Liver (tissue), 3 donors: ENCODE measurements at regions not wholly inside any gene's neighbourhood (a gene's known extent, or its start where the extent isn't known, plus 50 kb on each side); places are given as distances from the start of the nearest gene placed in this dataset.

Experiments
- CTCF ChIP-seq: fragments of 150-350 bp; IDR thresholded peaks from 2 replicates; pipeline ENCODE4 v1.5.1; 2017; ENCODE audit warnings: improper control_type of control experiment, low read depth, low read length; ENCODE audit not compliant: missing input control
- EGR1 ChIP-seq, 2 donors: IDR thresholded peaks; 2 replicates each; pipeline ENCODE4 v1.6.1; 2016 to 2018; ENCODE audit warnings: antibody characterized with exemption in 2 of 2, low read depth in 2 of 2
- GABPA ChIP-seq, 2 donors: IDR thresholded peaks in 1 of 2; conservative IDR thresholded peaks in 1 of 2; 2 replicates each; pipeline ENCODE4 v1.6.1; 2016; ENCODE audit warnings: antibody characterized with exemption in 2 of 2, mild to moderate bottlenecking in 1 of 2, moderate library complexity in 1 of 2
- JUND ChIP-seq, 2 donors: IDR thresholded peaks; 2 replicates each; pipeline ENCODE4 v1.6.1; 2016; ENCODE audit warnings: antibody characterized with exemption in 2 of 2
- MAX ChIP-seq: IDR thresholded peaks from 2 replicates; pipeline ENCODE4 v1.6.1; 2016; ENCODE audit warnings: antibody characterized with exemption
- REST ChIP-seq: IDR thresholded peaks from 2 replicates; pipeline ENCODE4 v1.6.1; 2016; ENCODE audit warnings: antibody characterized with exemption, mild to moderate bottlenecking
- RXRA ChIP-seq, 2 donors: IDR thresholded peaks; 2 replicates each; pipeline ENCODE4 v1.6.1; 2017 to 2018; ENCODE audit warnings: antibody characterized with exemption in 2 of 2, mild to moderate bottlenecking in 1 of 2
- donor health status: healthy.
- donor health status: healthy.

GRCh38 chr7:142511801-142512200, 237.5 kb upstream of the PRSS1 start:
- TF ChIP-seq CTCF: no peak
- no peak for TF ChIP-seq REST
- TF ChIP-seq JUND (IDR thresholded peaks at IDR 0.05): no peak
- no peak for TF ChIP-seq EGR1 (IDR thresholded peaks at IDR 0.05; ENCODE audit: low read depth in 2 of 2)
- no peak for TF ChIP-seq RXRA (IDR thresholded peaks at IDR 0.05)
- TF ChIP-seq GABPA (IDR thresholded peaks at IDR 0.05 in 1 of 2, conservative IDR thresholded peaks at IDR 0.05 in 1 of 2): no peak
- TF ChIP-seq MAX: no peak
